Neural progenitor cell (in vitro differentiated cells): ENCODE measurements at regions not wholly inside any gene's neighbourhood (a gene's known extent, or its start where the extent isn't known, plus 50 kb on each side); places are given as distances from the start of the nearest gene placed in this dataset.

Experiments used
- CTCF ChIP-seq: fragments of 200-600 bp; sonication (generic); IDR thresholded peaks from 2 replicates; pipeline ENCODE4 v1.5.1; 2017; ENCODE audit warnings: antibody characterized with exemption, mild to moderate bottlenecking
- EZH2 ChIP-seq: fragments of 200-600 bp; sonication (generic); IDR thresholded peaks from 2 replicates; pipeline ENCODE4 v1.6.1; 2017; ENCODE audit warnings: antibody characterized with exemption, mild to moderate bottlenecking, moderate library complexity

GRCh38 chr3:64900156-64900555, 212.4 kb upstream of the ADAMTS9 start:
- TF ChIP-seq CTCF = no peak
- no peak for TF ChIP-seq EZH2
